22Rv1 (cell line): ENCODE measurements at regions not wholly inside any gene's neighbourhood (a gene's known extent, or its start where the extent isn't known, plus 50 kb on each side); places are given as distances from the start of the nearest gene placed in this dataset.
"Not testable (repeated sequence)": the region's sequence is repeated elsewhere in the genome, so short reads cannot be mapped to it uniquely, and the experiment has no call there.

ENCODE experiments used
- H3K27ac ChIP-seq: fragments of 450-650 bp; 2 replicates; pipeline ENCODE4 v1.5.1; 2017
- ZFX ChIP-seq: fragments of 450-650 bp; IDR thresholded peaks from 2 replicates; pipeline ENCODE4 v1.6.1; 2017; ENCODE audit warnings: antibody characterized with exemption, borderline replicate concordance
- TF ChIP-seq, protein P1 (sequence below): fragments of 450-650 bp; IDR thresholded peaks from 2 replicates; pipeline ENCODE4 v1.5.1; 2017; ENCODE audit warnings: mild to moderate bottlenecking

DNA sequence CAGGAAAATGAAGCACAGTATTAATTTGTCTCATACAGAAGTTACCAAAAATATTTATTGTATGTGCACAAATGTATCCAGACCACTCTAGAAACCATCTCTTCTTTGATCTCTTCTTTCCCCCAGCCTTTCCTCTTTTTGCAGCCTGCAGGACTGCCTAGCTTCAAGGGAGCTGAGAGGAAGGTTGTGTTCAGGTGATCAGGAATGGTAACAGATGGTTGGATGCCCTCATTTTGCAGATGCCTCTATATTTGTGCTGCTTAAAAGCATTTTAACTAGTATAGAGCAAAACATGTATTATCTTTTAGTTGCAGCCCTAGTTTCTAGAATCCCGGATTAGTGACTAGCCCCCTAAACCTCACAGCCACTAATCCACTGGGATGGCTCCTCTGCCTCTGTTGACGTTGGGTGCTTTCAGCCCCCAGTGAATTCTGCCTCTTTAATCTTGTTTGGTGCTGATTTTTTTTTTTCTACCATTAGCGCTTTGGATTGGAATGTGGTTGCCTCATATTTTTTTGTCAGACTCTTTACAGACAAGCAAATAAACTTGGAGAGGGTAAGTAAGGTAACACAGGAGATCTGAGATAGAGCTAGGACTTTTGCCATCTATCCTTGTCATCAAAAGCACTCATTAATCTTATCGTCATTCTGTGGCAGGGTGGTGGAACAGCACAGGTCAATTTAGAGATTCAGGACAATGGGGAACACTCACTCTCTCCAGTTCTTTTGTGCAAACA is 103.8 kb upstream of the NDUFV2 start:
- no peak for TF ChIP-seq ZFX
- TF ChIP-seq, protein P1, sequence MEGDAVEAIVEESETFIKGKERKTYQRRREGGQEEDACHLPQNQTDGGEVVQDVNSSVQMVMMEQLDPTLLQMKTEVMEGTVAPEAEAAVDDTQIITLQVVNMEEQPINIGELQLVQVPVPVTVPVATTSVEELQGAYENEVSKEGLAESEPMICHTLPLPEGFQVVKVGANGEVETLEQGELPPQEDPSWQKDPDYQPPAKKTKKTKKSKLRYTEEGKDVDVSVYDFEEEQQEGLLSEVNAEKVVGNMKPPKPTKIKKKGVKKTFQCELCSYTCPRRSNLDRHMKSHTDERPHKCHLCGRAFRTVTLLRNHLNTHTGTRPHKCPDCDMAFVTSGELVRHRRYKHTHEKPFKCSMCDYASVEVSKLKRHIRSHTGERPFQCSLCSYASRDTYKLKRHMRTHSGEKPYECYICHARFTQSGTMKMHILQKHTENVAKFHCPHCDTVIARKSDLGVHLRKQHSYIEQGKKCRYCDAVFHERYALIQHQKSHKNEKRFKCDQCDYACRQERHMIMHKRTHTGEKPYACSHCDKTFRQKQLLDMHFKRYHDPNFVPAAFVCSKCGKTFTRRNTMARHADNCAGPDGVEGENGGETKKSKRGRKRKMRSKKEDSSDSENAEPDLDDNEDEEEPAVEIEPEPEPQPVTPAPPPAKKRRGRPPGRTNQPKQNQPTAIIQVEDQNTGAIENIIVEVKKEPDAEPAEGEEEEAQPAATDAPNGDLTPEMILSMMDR: no peak
- no peak overlapping the region for H3K27ac ChIP-seq

DNA sequence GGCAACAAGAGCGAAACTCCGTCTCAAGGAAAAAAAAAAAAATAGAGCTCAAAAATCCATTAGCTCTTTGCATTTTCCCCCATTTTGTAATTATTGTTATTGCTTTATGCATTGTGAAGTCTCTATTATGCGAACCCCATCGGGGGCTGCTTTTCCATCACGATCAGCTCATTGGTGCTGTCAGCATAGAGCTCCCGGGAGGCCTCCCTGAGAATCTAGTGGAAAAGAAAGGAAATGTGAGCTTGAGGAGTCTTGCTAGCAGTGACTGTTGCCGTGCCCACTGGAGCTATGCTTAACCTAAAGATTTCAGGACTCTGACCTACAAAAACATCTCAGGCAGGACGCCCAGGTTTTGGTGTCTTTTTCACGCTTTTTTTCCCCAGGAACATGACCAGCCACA is 102.6 kb upstream of the NDUFV2 start:
- H3K27ac ChIP-seq: no peak overlapping the region
- TF ChIP-seq, protein P1: no peak
- TF ChIP-seq ZFX: no peak

DNA sequence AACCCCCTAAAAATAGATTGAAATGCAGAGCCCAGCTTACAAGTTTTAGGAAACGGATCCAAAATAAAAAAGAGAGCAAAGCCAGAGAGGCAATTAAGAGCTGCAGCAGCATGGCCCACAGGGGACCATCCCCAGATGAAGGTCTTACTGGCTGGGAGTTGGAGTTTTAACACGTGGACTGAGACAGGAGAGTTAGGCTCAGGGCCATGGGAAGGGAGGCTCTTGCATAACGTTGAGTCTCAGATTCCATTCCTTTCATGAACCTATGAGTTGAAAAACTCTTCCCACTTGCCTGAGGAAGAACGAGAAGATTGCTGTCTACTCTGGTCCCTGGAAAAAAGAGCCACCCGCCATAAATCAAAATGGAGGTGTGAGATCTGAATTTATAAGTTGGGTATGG is 101.8 kb upstream of the NDUFV2 start:
- TF ChIP-seq, protein P1: no peak
- TF ChIP-seq ZFX: no peak
- H3K27ac ChIP-seq: no peak overlapping the region

DNA sequence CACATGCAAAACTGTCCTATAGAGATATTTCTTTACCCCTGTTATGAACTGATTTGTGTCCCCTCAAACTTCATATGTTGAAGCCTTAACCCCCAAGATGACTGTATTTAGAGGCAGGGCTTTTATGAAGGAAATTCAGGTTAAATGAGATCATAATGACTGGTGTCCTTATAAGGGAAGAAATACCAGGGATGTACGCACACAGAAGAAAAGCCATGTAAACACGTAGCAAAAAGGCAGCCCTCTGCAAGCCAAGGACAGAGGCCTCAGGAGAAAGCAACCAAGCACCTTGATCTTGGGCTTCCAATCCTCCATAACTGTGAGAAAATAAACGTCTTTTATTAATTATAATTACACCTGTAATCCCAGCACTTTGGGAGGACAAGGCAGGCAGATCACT is 101.3 kb upstream of the NDUFV2 start:
- no peak overlapping the region for H3K27ac ChIP-seq
- TF ChIP-seq, protein P1: no peak
- no peak for TF ChIP-seq ZFX

DNA sequence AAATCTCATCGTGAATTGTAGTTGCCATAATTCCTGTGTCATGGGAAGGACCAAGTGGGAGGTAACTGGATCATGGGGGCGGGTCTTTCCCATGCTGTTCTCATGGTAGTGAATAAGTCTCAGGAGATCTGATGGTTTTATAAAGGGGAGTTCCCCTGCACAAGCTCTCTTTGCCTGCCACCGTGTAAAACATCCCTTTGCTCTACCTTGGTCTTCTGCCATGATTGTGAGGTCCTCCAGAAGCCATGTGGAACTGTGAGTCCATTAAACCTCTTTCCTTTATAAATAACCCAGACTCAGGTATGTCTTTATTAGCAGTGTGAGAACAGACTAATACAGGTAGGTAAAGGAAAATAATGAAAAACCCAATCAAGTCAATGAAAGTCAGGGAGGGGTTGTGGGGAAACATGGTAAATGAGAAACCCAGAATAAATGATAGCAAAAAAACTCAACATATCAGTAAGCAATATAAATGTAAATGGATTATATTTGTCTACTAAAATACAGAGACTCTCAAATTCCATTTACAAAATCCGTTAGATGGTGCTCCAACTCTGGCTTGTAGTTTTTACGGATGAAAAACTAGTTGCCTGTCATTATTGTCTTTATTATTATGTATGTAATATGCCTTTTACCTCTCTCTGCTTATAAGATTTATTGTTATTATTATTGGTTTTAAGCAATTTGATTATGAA is 98.9 kb upstream of the NDUFV2 start:
- no peak overlapping the region for H3K27ac ChIP-seq
- TF ChIP-seq, protein P1: no peak
- TF ChIP-seq ZFX: no peak

DNA sequence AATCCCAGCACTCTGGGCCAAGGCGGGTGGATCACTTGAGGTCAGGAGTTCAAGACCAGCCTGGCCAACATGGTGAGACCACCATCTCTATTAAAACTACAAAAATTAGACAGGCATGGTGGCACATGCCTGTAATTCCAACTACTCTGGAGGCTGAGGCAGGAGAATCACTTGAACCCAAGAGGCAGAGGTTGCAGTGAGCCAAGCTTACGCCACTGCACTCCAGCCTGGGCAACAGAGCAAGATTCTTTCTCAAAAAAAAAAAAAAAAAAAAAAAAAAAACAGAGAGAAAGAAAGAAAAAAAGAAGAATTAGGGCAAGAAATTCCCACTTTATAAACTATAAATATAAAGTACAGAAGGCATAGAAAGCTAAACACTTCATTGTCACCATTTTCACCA is 98.2 kb upstream of the NDUFV2 start:
- H3K27ac ChIP-seq: not testable (repeated sequence)

DNA sequence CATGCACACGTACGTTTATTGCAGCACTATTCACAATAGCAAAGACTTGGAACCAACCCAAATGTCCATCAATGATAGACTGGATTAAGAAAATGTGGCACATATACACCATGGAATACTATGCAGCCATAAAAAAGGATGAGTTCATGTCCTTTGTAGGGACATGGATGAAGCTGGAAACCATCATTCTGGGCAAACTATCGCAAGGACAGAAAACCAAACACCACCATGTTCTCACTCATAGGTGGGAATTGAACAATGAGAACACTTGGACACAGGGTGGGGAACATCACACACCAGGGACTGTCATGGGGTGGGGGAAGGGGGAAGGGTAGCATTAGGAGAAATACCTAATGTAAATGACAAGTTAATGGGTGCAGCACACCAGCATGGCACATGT is 94.8 kb upstream of the NDUFV2 start:
- not testable (repeated sequence) for H3K27ac ChIP-seq

DNA sequence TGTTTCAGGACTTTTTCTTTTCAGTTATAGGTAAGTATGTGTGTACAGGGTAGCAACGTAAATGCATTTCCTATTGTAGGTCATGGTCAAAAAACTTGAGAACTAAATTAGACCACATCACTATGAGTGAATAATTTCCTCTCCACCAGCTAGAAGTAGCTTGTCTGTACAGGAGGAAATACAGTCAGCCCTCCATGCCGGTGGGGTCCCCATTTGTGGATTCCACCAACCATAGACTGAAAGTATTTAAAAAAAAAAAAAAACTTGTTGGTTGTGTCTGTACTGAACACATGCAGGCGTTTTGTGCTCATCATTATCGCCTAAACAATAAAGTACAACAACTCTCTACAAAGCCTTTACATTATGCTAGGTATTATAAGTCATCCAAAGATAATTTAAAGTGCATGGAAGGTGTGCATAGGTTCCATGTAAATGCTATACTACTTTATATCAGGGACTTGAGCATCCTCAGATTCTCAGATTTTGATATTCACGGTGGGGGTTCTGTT is 94.2 kb upstream of the NDUFV2 start:
- no peak for TF ChIP-seq ZFX
- TF ChIP-seq, protein P1: no peak
- no peak overlapping the region for H3K27ac ChIP-seq
